CD8-positive, alpha-beta memory T cell (primary cell): ENCODE measurements at regions not wholly inside any gene's neighbourhood (a gene's known extent, or its start where the extent isn't known, plus 50 kb on each side); places are given as distances from the start of the nearest gene placed in this dataset.

ENCODE experiments used
- CTCF ChIA-PET: fragments of 350-600 bp; sonication (Branson Sonifier 250); formaldehyde crosslinking; loops from one replicate; lab custom pipeline; 2021; ENCODE audit warnings: antibody characterized with exemption; lab: Charles Lee
- POLR2A ChIA-PET: fragments of 350-600 bp; sonication (Branson Sonifier 250); formaldehyde crosslinking; loops from one replicate; lab custom pipeline; 2021; ENCODE audit warnings: antibody characterized with exemption; lab: Charles Lee
- DNase-seq, 5 donors: peaks; one replicate each; pipeline versions ENCODE4 v3.0.0 to v3.0.0-alpha.2; 2020 to 2022; ENCODE audit warnings: mixed read lengths in 1 of 5
- H3K27ac ChIP-seq: one replicate; pipeline ENCODE4 v1.7.0; 2013; ENCODE audit warnings: low read depth, mild to moderate bottlenecking, low read length, moderate library complexity
- H3K27me3 ChIP-seq: 2 replicates; pipeline ENCODE4 v1.7.0; 2013; ENCODE audit warnings: low read length, mild to moderate bottlenecking; ENCODE audit not compliant: insufficient read depth, poor library complexity, severe bottlenecking
- H3K36me3 ChIP-seq: 2 replicates; pipeline ENCODE4 v1.7.0; 2013; ENCODE audit warnings: mild to moderate bottlenecking, low read length, moderate library complexity; ENCODE audit not compliant: insufficient read depth
- H3K4me1 ChIP-seq: 2 replicates; pipeline ENCODE4 v1.7.0; 2013; ENCODE audit warnings: mild to moderate bottlenecking, low read length, moderate library complexity; ENCODE audit not compliant: insufficient read depth
- H3K4me3 ChIP-seq: 2 replicates; pipeline ENCODE4 v1.7.0; 2013; ENCODE audit warnings: mild to moderate bottlenecking, low read length
- H3K9me3 ChIP-seq: 2 replicates; pipeline ENCODE4 v1.7.0; 2013; ENCODE audit warnings: mild to moderate bottlenecking, low read length
- H3K27ac Mint-ChIP-seq, 8 donors: one replicate each; pipeline ENCODE4 v1.8.0; 2020 to 2021; ENCODE audit warnings: mixed read lengths in 8 of 8, mild to moderate bottlenecking in 6 of 8, inconsistent platforms in 3 of 8, moderate library complexity in 3 of 8
- H3K27me3 Mint-ChIP-seq, 2 donors: one replicate each; pipeline ENCODE4 v1.8.0; 2020 to 2021; ENCODE audit warnings: mixed read lengths in 2 of 2, mild to moderate bottlenecking in 1 of 2, moderate library complexity in 1 of 2
- H3K36me3 Mint-ChIP-seq, 3 donors: one replicate each; pipeline ENCODE4 v1.8.0; 2020 to 2021; ENCODE audit warnings: mixed read lengths in 3 of 3, inconsistent platforms in 1 of 3, mild to moderate bottlenecking in 1 of 3
- H3K4me1 Mint-ChIP-seq, 3 donors: one replicate each; pipeline ENCODE4 v1.8.0; 2020 to 2021; ENCODE audit warnings: mixed read lengths in 3 of 3, inconsistent platforms in 1 of 3, mild to moderate bottlenecking in 1 of 3
- H3K4me3 Mint-ChIP-seq, 7 donors: one replicate each; pipeline ENCODE4 v1.8.0; 2020 to 2021; ENCODE audit warnings: mixed read lengths in 7 of 7, mild to moderate bottlenecking in 6 of 7, moderate library complexity in 4 of 7, inconsistent platforms in 2 of 7
- H3K9me3 Mint-ChIP-seq, 5 donors: one replicate each; pipeline ENCODE4 v1.8.0; 2020 to 2022; ENCODE audit warnings: mixed read lengths in 5 of 5, mild to moderate bottlenecking in 3 of 5, moderate library complexity in 2 of 5, inconsistent platforms in 1 of 5

GRCh38 chr9:78121488-78121887 lies 89.9 kb upstream of the GNAQ start:
- peak in 4 of 5 donors; percentile 3 to 33 (median 20) for DNase-seq
- Mint-ChIP-seq H3K4me3 (no peak overlapping the region), H3K36me3 (peaks cover 0 to 14% (median 0%) of the 10 kb centered on the region in 3 donors), H3K27me3 (peaks cover 2 to 6% of the 10 kb centered on the region in 2 donors), H3K9me3 (peaks cover 0 to 3% (median 0%) of the 10 kb centered on the region in 5 donors), H3K4me1 (peaks cover 28 to 41% (median 36%) of the 10 kb centered on the region in 3 donors), H3K27ac (peak overlapping the region in 1 of 8 donors; percentile 65)
- ChIA-PET POLR2A (interaction anchor here (1.5 kb wide), 1 partner anchor 86 kb away, joined by 3 read pairs; no protein-coding TSS in a partner anchor), CTCF (interaction anchor here (0.8 to 1.8 kb wide), 10 partner anchors 16 to 665 kb away, joined by 3 to 12 read pairs (median 4); no protein-coding TSS in a partner anchor)
- no peak overlapping the region for H3K27ac ChIP-seq
- H3K9me3 ChIP-seq = no peaks in the 10 kb centered on the region
- H3K27me3 ChIP-seq = no peaks in the 10 kb centered on the region
- no peak overlapping the region for H3K4me3 ChIP-seq
- H3K36me3 ChIP-seq = no peaks in the 10 kb centered on the region
- peaks cover 27% of the 10 kb centered on the region for H3K4me1 ChIP-seq

- Histone ChIP-seq H3K9me3 (no peaks in the 10 kb centered on the region), H3K4me3 (peak overlapping the region; percentile 26), H3K27me3 (no peaks in the 10 kb centered on the region), H3K36me3 (no peaks in the 10 kb centered on the region), H3K4me1 (peaks cover 36% of the 10 kb centered on the region), H3K27ac (no peak overlapping the region)
- H3K27ac Mint-ChIP-seq = peak overlapping the region; percentile 28 to 94 (median 86)
- H3K4me1 Mint-ChIP-seq = peaks cover 33 to 54% (median 40%) of the 10 kb centered on the region in 3 donors
- DNase-seq = peak in 2 of 5 donors; percentile 27 to 34
- H3K9me3 Mint-ChIP-seq = peaks cover 0 to 3% (median 0%) of the 10 kb centered on the region in 5 donors
- H3K27me3 Mint-ChIP-seq = peaks cover 0 to 2% of the 10 kb centered on the region in 2 donors
- POLR2A ChIA-PET = interaction anchor here (1.0 kb wide), 2 partner anchors 82 to 142 kb away, joined by 3 to 4 read pairs; no protein-coding TSS in a partner anchor
- peaks cover 0 to 2% (median 0%) of the 10 kb centered on the region in 3 donors for H3K36me3 Mint-ChIP-seq
- CTCF ChIA-PET = interaction anchor here (0.7 to 1.7 kb wide), 6 partner anchors 95 to 662 kb away, joined by 3 to 4 read pairs (median 3); no protein-coding TSS in a partner anchor
- peak overlapping the region in 6 of 7 donors; percentile 65 to 83 (median 76) for H3K4me3 Mint-ChIP-seq
Observed at GRCh38 chr9:78118742-78119473, 87.3 kb upstream of the GNAQ start.

- peaks cover 29% of the 10 kb centered on the region for H3K4me1 ChIP-seq
- Mint-ChIP-seq H3K27ac (no peak overlapping the region), H3K27me3 (peaks cover 0 to 2% of the 10 kb centered on the region in 2 donors), H3K9me3 (no peaks in the 10 kb centered on the region), H3K4me3 (no peak overlapping the region), H3K36me3 (peaks cover 0 to 2% (median 0%) of the 10 kb centered on the region in 3 donors), H3K4me1 (peaks cover 31 to 62% (median 38%) of the 10 kb centered on the region in 3 donors)
- peak in 2 of 5 donors; percentile 12 to 21 for DNase-seq
- no peaks in the 10 kb centered on the region for H3K9me3 ChIP-seq
- H3K36me3 ChIP-seq = no peaks in the 10 kb centered on the region
- H3K27me3 ChIP-seq = no peaks in the 10 kb centered on the region
- no peak overlapping the region for H3K27ac ChIP-seq
- no peak overlapping the region for H3K4me3 ChIP-seq
- CTCF ChIA-PET = interaction anchor here (0.6 to 2.9 kb wide), 9 partner anchors 9 to 164 kb away, joined by 3 to 15 read pairs (median 3); no protein-coding TSS in a partner anchor
- POLR2A ChIA-PET = no interaction called here
Observed at GRCh38 chr9:78115073-78115472, 83.5 kb upstream of the GNAQ start.

- no peak overlapping the region for H3K27ac ChIP-seq
- Mint-ChIP-seq H3K36me3 (peaks cover 0 to 2% (median 0%) of the 10 kb centered on the region in 3 donors), H3K4me1 (peaks cover 28 to 57% (median 34%) of the 10 kb centered on the region in 3 donors), H3K9me3 (peaks cover 0 to 2% (median 0%) of the 10 kb centered on the region in 5 donors), H3K27me3 (peaks cover 0 to 2% of the 10 kb centered on the region in 2 donors), H3K27ac (peak overlapping the region in 1 of 8 donors; percentile 9), H3K4me3 (no peak overlapping the region)
- H3K4me3 ChIP-seq = no peak overlapping the region
- no peaks in the 10 kb centered on the region for H3K9me3 ChIP-seq
- POLR2A ChIA-PET = interaction anchor here (0.6 kb wide), 1 partner anchor 14 kb away, joined by 11 read pairs; no protein-coding TSS in a partner anchor
- no peaks in the 10 kb centered on the region for H3K27me3 ChIP-seq
- H3K36me3 ChIP-seq = no peaks in the 10 kb centered on the region
- DNase-seq = no peak
- CTCF ChIA-PET = interaction anchor here (1.3 to 2.9 kb wide), 5 partner anchors 41 to 100 kb away, joined by 3 to 15 read pairs (median 5); no protein-coding TSS in a partner anchor
- H3K4me1 ChIP-seq = peaks cover 24% of the 10 kb centered on the region
Observed at GRCh38 chr9:78114581-78114980, 83.0 kb upstream of the GNAQ start.

- H3K27ac ChIP-seq = no peak overlapping the region
- H3K9me3 ChIP-seq = no peaks in the 10 kb centered on the region
- Mint-ChIP-seq H3K4me1 (peaks cover 12 to 48% (median 20%) of the 10 kb centered on the region in 3 donors), H3K4me3 (no peak overlapping the region), H3K9me3 (peaks cover 0 to 11% (median 6%) of the 10 kb centered on the region in 5 donors), H3K27me3 (peaks cover 0 to 2% of the 10 kb centered on the region in 2 donors), H3K36me3 (peaks cover 0 to 9% (median 2%) of the 10 kb centered on the region in 3 donors), H3K27ac (no peak overlapping the region)
- H3K4me1 ChIP-seq = peaks cover 8% of the 10 kb centered on the region
- no peak for DNase-seq
- ChIA-PET CTCF (no interaction called here), POLR2A (no interaction called here)
- no peaks in the 10 kb centered on the region for H3K36me3 ChIP-seq
- H3K4me3 ChIP-seq = no peak overlapping the region
- no peaks in the 10 kb centered on the region for H3K27me3 ChIP-seq
Observed at GRCh38 chr9:78112406-78112805, 80.8 kb upstream of the GNAQ start.

GRCh38 chr9:78112004-78112403 lies 80.4 kb upstream of the GNAQ start:
- ChIA-PET POLR2A (no interaction called here), CTCF (no interaction called here)
- Mint-ChIP-seq H3K27me3 (peaks cover 0 to 2% of the 10 kb centered on the region in 2 donors), H3K36me3 (peaks cover 0 to 13% (median 2%) of the 10 kb centered on the region in 3 donors), H3K4me1 (peaks cover 15 to 48% (median 24%) of the 10 kb centered on the region in 3 donors), H3K9me3 (peaks cover 0 to 13% (median 7%) of the 10 kb centered on the region in 5 donors), H3K27ac (no peak overlapping the region), H3K4me3 (no peak overlapping the region)
- Histone ChIP-seq H3K4me3 (no peak overlapping the region), H3K4me1 (peaks cover 8% of the 10 kb centered on the region), H3K36me3 (no peaks in the 10 kb centered on the region), H3K27ac (no peak overlapping the region), H3K27me3 (no peaks in the 10 kb centered on the region), H3K9me3 (no peaks in the 10 kb centered on the region)
- no peak for DNase-seq

- DNase-seq = no peak
- no peaks in the 10 kb centered on the region for H3K27me3 Mint-ChIP-seq
- POLR2A ChIA-PET = no interaction called here
- H3K36me3 ChIP-seq = no peaks in the 10 kb centered on the region
- CTCF ChIA-PET = no interaction called here
- peaks cover 0 to 23% (median 8%) of the 10 kb centered on the region in 5 donors for H3K9me3 Mint-ChIP-seq
- H3K9me3 ChIP-seq = no peaks in the 10 kb centered on the region
- peaks cover 0 to 22% (median 2%) of the 10 kb centered on the region in 3 donors for H3K36me3 Mint-ChIP-seq
- H3K27me3 ChIP-seq = no peaks in the 10 kb centered on the region
- H3K4me1 Mint-ChIP-seq = peaks cover 22 to 65% (median 36%) of the 10 kb centered on the region in 3 donors
- no peak overlapping the region for H3K27ac Mint-ChIP-seq
- H3K4me3 Mint-ChIP-seq = no peak overlapping the region
- no peaks in the 10 kb centered on the region for H3K4me1 ChIP-seq
- H3K4me3 ChIP-seq = no peak overlapping the region
- H3K27ac ChIP-seq = no peak overlapping the region
Observed at GRCh38 chr9:78109075-78109474, 77.5 kb upstream of the GNAQ start.
